Loucy (cell line): ENCODE measurements at regions not wholly inside any gene's neighbourhood (a gene's known extent, or its start where the extent isn't known, plus 50 kb on each side); places are given as distances from the start of the nearest gene placed in this dataset.

ENCODE experiments used
- EZH2phosphoT487 ChIP-seq: fragments of 200-600 bp; IDR thresholded peaks from 2 replicates; pipeline ENCODE4 v1.6.1; 2018; ENCODE audit warnings: antibody characterized with exemption, mild to moderate bottlenecking, moderate library complexity, borderline replicate concordance
- TF ChIP-seq, protein P1 (sequence below): fragments of 200-600 bp; sonication (generic); conservative IDR thresholded peaks from 2 replicates; pipeline ENCODE4 v1.5.1; 2014; ENCODE audit warnings: mild to moderate bottlenecking, antibody characterized with exemption, low read length

DNA sequence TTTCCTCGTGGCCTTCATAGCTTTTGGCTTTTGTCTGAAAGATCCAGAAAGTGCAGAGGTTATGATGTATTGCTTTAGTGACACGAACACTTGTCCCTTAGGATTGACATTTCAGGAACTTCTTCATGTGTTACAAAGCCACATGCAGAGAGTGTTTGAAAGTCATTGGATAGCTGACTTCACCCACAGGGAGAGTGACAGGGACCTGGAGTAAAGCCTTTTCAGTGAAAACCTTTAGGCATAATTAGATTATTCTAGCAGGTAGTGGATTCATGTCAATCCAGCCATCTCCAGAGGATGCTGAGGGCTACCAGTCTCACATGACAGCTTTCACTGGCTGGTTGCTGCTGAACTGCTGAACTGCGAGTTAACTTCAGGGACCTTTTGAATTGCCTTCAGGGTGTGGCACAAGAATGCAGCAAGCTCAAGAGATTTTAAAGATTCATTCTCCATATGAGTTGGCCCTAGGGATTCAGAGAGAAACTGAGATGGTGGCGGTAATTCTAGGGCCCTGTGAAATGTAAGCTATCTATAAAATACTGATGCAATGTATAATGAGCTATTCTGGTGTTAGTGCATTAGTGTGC is 267.0 kb upstream of the GOLIM4 start:
- TF ChIP-seq, protein P1, sequence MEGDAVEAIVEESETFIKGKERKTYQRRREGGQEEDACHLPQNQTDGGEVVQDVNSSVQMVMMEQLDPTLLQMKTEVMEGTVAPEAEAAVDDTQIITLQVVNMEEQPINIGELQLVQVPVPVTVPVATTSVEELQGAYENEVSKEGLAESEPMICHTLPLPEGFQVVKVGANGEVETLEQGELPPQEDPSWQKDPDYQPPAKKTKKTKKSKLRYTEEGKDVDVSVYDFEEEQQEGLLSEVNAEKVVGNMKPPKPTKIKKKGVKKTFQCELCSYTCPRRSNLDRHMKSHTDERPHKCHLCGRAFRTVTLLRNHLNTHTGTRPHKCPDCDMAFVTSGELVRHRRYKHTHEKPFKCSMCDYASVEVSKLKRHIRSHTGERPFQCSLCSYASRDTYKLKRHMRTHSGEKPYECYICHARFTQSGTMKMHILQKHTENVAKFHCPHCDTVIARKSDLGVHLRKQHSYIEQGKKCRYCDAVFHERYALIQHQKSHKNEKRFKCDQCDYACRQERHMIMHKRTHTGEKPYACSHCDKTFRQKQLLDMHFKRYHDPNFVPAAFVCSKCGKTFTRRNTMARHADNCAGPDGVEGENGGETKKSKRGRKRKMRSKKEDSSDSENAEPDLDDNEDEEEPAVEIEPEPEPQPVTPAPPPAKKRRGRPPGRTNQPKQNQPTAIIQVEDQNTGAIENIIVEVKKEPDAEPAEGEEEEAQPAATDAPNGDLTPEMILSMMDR, result no peak
- TF ChIP-seq EZH2phosphoT487, result no peak
